Neural cell (in vitro differentiated cells): ENCODE measurements at regions not wholly inside any gene's neighbourhood (a gene's known extent, or its start where the extent isn't known, plus 50 kb on each side); places are given as distances from the start of the nearest gene placed in this dataset.

ENCODE experiments used
- EP300 ChIP-seq: fragments of 450-650 bp; conservative IDR thresholded peaks from 2 replicates; pipeline ENCODE4 v1.6.1; 2014; ENCODE audit warnings: antibody characterized with exemption, mild to moderate bottlenecking, moderate library complexity; ENCODE audit not compliant: poor library complexity, severe bottlenecking
- EZH2 ChIP-seq: fragments of 200-600, 300-800 bp; shearing (Covaris generic), sonication (generic); IDR thresholded peaks from 2 replicates; pipeline ENCODE4 v1.6.1; 2014; ENCODE audit warnings: antibody characterized with exemption, low read length, borderline replicate concordance, mild to moderate bottlenecking; ENCODE audit not compliant: insufficient read depth, poor library complexity, severe bottlenecking
- POLR2AphosphoS5 ChIP-seq: IDR thresholded peaks from 2 replicates; pipeline ENCODE4 v1.6.1; 2012
- RAD21 ChIP-seq: fragments of 450-650 bp; conservative IDR thresholded peaks from 2 replicates; pipeline ENCODE4 v1.6.1; 2014; ENCODE audit warnings: antibody characterized with exemption, mild to moderate bottlenecking, moderate library complexity
- SMC3 ChIP-seq: fragments of 450-650 bp; conservative IDR thresholded peaks from 2 replicates; pipeline ENCODE4 v1.6.1; 2014; ENCODE audit warnings: antibody characterized with exemption, mild to moderate bottlenecking, moderate library complexity; ENCODE audit not compliant: poor library complexity
- TAF1 ChIP-seq: IDR thresholded peaks from 2 replicates; pipeline ENCODE4 v1.6.1; 2012; ENCODE audit warnings: low read depth
- TF ChIP-seq, protein P1 (sequence below): fragments of 450-650 bp; IDR thresholded peaks from 2 replicates; pipeline ENCODE4 v1.5.1; 2014; ENCODE audit warnings: antibody characterized with exemption, mild to moderate bottlenecking, moderate library complexity; ENCODE audit not compliant: poor library complexity, severe bottlenecking
- TF ChIP-seq, protein P2 (sequence below): IDR thresholded peaks from 2 replicates; pipeline ENCODE4 v1.6.1; 2012; ENCODE audit warnings: borderline replicate concordance

DNA sequence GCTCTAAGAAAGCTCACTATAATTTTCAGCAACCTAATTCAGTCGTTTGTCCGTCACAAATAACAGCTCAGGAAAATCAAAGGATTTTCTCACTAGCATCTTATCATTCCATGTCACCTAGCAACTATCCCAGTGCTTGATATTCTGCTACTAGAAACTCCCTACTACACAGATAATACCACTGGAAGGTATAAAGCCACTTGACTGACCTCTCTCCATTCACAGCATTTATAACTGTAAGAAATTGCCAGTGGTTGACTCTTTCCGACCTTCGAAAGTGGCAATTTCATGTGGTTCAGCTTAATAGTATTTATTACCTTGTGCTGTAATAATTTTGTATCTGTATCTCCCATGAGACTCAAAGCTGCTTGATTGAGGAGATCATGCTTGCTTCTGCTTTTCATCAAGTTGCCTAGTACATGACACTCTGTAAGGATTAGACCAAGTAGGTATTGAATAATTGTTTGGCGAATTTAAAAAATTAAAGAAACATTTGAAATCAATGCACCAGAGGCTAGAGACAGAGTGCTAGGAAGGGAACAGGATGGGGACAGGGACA is 79.6 kb upstream of the TACR1 start:
- TF ChIP-seq POLR2AphosphoS5: peak; percentile 58
- TF ChIP-seq EP300: peak; percentile 33
- TF ChIP-seq, protein P1, sequence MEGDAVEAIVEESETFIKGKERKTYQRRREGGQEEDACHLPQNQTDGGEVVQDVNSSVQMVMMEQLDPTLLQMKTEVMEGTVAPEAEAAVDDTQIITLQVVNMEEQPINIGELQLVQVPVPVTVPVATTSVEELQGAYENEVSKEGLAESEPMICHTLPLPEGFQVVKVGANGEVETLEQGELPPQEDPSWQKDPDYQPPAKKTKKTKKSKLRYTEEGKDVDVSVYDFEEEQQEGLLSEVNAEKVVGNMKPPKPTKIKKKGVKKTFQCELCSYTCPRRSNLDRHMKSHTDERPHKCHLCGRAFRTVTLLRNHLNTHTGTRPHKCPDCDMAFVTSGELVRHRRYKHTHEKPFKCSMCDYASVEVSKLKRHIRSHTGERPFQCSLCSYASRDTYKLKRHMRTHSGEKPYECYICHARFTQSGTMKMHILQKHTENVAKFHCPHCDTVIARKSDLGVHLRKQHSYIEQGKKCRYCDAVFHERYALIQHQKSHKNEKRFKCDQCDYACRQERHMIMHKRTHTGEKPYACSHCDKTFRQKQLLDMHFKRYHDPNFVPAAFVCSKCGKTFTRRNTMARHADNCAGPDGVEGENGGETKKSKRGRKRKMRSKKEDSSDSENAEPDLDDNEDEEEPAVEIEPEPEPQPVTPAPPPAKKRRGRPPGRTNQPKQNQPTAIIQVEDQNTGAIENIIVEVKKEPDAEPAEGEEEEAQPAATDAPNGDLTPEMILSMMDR: no peak
- TF ChIP-seq EZH2: no peak
- no peak for TF ChIP-seq TAF1
- no peak for TF ChIP-seq SMC3
- TF ChIP-seq RAD21: no peak
- TF ChIP-seq, protein P2, sequence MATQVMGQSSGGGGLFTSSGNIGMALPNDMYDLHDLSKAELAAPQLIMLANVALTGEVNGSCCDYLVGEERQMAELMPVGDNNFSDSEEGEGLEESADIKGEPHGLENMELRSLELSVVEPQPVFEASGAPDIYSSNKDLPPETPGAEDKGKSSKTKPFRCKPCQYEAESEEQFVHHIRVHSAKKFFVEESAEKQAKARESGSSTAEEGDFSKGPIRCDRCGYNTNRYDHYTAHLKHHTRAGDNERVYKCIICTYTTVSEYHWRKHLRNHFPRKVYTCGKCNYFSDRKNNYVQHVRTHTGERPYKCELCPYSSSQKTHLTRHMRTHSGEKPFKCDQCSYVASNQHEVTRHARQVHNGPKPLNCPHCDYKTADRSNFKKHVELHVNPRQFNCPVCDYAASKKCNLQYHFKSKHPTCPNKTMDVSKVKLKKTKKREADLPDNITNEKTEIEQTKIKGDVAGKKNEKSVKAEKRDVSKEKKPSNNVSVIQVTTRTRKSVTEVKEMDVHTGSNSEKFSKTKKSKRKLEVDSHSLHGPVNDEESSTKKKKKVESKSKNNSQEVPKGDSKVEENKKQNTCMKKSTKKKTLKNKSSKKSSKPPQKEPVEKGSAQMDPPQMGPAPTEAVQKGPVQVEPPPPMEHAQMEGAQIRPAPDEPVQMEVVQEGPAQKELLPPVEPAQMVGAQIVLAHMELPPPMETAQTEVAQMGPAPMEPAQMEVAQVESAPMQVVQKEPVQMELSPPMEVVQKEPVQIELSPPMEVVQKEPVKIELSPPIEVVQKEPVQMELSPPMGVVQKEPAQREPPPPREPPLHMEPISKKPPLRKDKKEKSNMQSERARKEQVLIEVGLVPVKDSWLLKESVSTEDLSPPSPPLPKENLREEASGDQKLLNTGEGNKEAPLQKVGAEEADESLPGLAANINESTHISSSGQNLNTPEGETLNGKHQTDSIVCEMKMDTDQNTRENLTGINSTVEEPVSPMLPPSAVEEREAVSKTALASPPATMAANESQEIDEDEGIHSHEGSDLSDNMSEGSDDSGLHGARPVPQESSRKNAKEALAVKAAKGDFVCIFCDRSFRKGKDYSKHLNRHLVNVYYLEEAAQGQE: peak; percentile 49
